SU-DHL-6 (cell line): ENCODE measurements at regions not wholly inside any gene's neighbourhood (a gene's known extent, or its start where the extent isn't known, plus 50 kb on each side); places are given as distances from the start of the nearest gene placed in this dataset.

Experiments used
- H2AFZ ChIP-seq: fragments of 200-600 bp; sonication (generic); 2 replicates; pipeline ENCODE4 v1.6.1; 2014; ENCODE audit warnings: low read depth, mild to moderate bottlenecking, moderate library complexity, mixed read lengths, antibody characterized with exemption, low read length; ENCODE audit not compliant: severe bottlenecking
- H3F3A ChIP-seq: fragments of 200-600 bp; shearing (Covaris generic); 2 replicates; pipeline ENCODE4 v1.6.0; 2016; ENCODE audit warnings: antibody characterized with exemption, mild to moderate bottlenecking; ENCODE audit not compliant: insufficient read depth
- H3K27ac ChIP-seq: fragments of 200-600 bp; sonication (generic); 2 replicates; pipeline ENCODE4 v1.5.1; 2016; ENCODE audit warnings: low read depth, mild to moderate bottlenecking, low read length, moderate library complexity, mixed read lengths
- H3K27me3 ChIP-seq: fragments of 200-600 bp; sonication (generic), shearing (Covaris generic); 2 replicates; pipeline ENCODE4 v1.6.0; 2014; ENCODE audit warnings: mild to moderate bottlenecking, low read length
- H3K36me3 ChIP-seq: fragments of 200-600 bp; sonication (generic); 2 replicates; pipeline ENCODE4 v1.6.1; 2014; ENCODE audit warnings: mild to moderate bottlenecking, low read length, mixed read lengths
- H3K4me2 ChIP-seq: fragments of 300-600, 200-600 bp; shearing (Covaris generic), sonication (generic); 2 replicates; pipeline ENCODE4 v1.6.0; 2014; ENCODE audit warnings: low read length, low read depth, mild to moderate bottlenecking; ENCODE audit not compliant: poor library complexity, severe bottlenecking
- H3K4me3 ChIP-seq: fragments of 200-600 bp; sonication (generic); 2 replicates; pipeline ENCODE4 v1.5.1; 2014; ENCODE audit warnings: antibody characterized with exemption, low read length, mild to moderate bottlenecking, mixed read lengths; ENCODE audit not compliant: insufficient read depth, poor library complexity, severe bottlenecking
- H3K79me2 ChIP-seq: fragments of 200-600 bp; sonication (generic); 2 replicates; pipeline ENCODE4 v1.6.1; 2014; ENCODE audit warnings: mild to moderate bottlenecking, low read length, moderate library complexity; ENCODE audit not compliant: insufficient read depth
- H3K9ac ChIP-seq: fragments of 200-600 bp; sonication (generic); 2 replicates; pipeline ENCODE4 v1.7.0; 2014; ENCODE audit warnings: mild to moderate bottlenecking, low read length
- H3K9me2 ChIP-seq: fragments of 200-600 bp; sonication (generic); replicated peaks from 2 replicates; pipeline ENCODE4 v1.6.1; 2014; ENCODE audit warnings: low read length; ENCODE audit not compliant: insufficient read depth
- H3K9me3 ChIP-seq: fragments of 200-600 bp; sonication (generic); 2 replicates; pipeline ENCODE4 v1.6.1; 2014; ENCODE audit warnings: low read length, mixed read lengths; ENCODE audit not compliant: insufficient read depth
- H4K20me1 ChIP-seq: fragments of 200-600 bp; sonication (generic); 2 replicates; pipeline ENCODE4 v1.6.1; 2014; ENCODE audit warnings: low read depth, mild to moderate bottlenecking, antibody characterized with exemption, low read length, moderate library complexity, mixed read lengths
- EZH2phosphoT487 ChIP-seq: fragments of 200-600 bp; sonication (generic), shearing (Covaris generic); conservative IDR thresholded peaks from 2 replicates; pipeline ENCODE4 v1.6.1; 2018; ENCODE audit warnings: mild to moderate bottlenecking, antibody characterized with exemption, low read length, moderate library complexity, mixed read lengths
- TF ChIP-seq, protein P1 (sequence below): fragments of 200-600 bp; sonication (generic); IDR thresholded peaks from one replicate; pipeline ENCODE4 v1.5.1; 2017; ENCODE audit warnings: antibody characterized with exemption, mild to moderate bottlenecking, low read length, moderate library complexity; ENCODE audit not compliant: insufficient read depth, poor library complexity, severe bottlenecking

DNA sequence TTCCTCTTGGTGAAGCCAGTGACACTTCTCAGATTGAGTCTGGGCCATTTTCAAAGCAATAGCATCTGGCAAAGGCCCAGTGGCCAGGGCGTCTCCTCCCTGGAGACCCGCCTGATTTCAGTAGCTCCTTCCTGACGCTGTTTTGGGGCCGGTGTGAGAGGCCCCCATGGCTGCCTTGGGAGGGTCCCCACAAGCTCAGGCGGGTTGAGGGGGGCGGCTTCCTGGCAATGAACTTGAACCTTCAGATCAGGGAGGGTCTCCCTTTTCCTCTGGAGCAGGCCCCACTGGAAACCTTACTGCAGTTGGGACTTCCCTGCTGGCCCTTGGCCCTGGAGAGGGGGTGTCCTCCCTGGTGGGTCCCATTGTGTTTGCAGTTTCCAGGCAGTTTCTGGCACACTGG is 121.2 kb downstream of the CRYAA start:
- Histone ChIP-seq H3K27me3 (no peaks in the 10 kb centered on the region), H3K4me3 (no peak overlapping the region), H3K9ac (no peak overlapping the region), H3F3A (no peaks in the 10 kb centered on the region), H3K36me3 (no peaks in the 10 kb centered on the region), H4K20me1 (no peaks in the 10 kb centered on the region), H3K9me2 (no peaks in the 10 kb centered on the region), H3K9me3 (no peaks in the 10 kb centered on the region), H3K79me2 (no peaks in the 10 kb centered on the region), H3K27ac (no peak overlapping the region), H3K4me2 (no peak overlapping the region), H2AFZ (no peak overlapping the region)
- TF ChIP-seq, protein P1, sequence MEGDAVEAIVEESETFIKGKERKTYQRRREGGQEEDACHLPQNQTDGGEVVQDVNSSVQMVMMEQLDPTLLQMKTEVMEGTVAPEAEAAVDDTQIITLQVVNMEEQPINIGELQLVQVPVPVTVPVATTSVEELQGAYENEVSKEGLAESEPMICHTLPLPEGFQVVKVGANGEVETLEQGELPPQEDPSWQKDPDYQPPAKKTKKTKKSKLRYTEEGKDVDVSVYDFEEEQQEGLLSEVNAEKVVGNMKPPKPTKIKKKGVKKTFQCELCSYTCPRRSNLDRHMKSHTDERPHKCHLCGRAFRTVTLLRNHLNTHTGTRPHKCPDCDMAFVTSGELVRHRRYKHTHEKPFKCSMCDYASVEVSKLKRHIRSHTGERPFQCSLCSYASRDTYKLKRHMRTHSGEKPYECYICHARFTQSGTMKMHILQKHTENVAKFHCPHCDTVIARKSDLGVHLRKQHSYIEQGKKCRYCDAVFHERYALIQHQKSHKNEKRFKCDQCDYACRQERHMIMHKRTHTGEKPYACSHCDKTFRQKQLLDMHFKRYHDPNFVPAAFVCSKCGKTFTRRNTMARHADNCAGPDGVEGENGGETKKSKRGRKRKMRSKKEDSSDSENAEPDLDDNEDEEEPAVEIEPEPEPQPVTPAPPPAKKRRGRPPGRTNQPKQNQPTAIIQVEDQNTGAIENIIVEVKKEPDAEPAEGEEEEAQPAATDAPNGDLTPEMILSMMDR = no peak
- no peak for TF ChIP-seq EZH2phosphoT487

GRCh38 chr21:43289442-43289841 is 120.6 kb downstream of the CRYAA start:
- Histone ChIP-seq H3F3A (no peaks in the 10 kb centered on the region), H3K9ac (no peak overlapping the region), H4K20me1 (no peaks in the 10 kb centered on the region), H2AFZ (no peak overlapping the region), H3K9me3 (no peaks in the 10 kb centered on the region), H3K4me3 (no peak overlapping the region), H3K27me3 (no peaks in the 10 kb centered on the region), H3K36me3 (no peaks in the 10 kb centered on the region), H3K9me2 (no peaks in the 10 kb centered on the region), H3K4me2 (no peak overlapping the region), H3K27ac (no peak overlapping the region), H3K79me2 (no peaks in the 10 kb centered on the region)
- TF ChIP-seq EZH2phosphoT487 = no peak
- TF ChIP-seq, protein P1 = no peak

DNA sequence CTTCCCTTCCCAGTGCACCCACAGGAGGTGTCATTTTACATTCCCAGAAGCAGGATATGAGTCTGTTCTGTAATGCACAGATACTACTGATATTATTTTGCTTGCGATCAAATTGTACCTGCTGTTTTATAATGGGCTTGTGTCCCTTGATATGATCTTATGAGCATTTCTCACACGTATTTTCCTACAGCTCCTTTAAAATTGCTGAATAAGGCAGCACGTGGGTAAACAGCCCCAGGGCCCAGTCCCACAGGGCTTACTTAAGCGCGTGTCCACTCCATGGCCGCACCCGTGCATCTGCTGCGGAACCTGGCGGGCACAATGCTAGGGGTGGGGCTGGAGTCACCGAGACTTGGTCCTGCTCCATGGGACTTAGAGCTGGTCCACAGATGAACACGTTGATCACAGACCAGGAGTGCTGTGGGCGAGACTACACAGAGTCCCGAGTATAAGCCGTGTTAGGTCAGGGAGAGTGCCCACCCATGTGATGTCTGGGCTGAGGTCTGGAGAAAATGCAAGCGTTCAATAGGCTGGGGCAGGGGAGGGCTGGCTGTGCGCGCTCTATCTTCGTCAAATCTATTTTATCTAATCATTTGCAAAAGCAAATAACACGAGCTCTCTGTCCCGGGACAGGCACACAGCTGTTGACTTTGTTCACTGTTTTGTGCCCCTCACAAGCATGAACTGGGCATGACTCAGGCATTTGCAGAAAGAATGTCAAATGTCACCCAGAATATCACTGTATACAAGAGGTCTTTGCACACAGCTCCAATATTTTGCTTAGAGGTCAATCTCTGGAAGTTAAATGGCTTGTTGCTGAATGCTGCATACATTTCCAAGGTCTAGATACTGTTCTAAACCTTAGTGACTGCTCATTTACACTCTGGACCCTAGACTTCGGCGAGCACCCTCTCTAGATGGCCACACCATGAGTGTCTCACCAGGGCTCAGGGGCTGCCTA is 119.3 kb downstream of the CRYAA start:
- no peak for TF ChIP-seq EZH2phosphoT487
- TF ChIP-seq, protein P1 = no peak
- no peak overlapping the region for H3K4me2 ChIP-seq
- H3K27ac ChIP-seq = no peak overlapping the region
- no peak overlapping the region for H3K9ac ChIP-seq
- no peak overlapping the region for H2AFZ ChIP-seq
- H3K36me3 ChIP-seq = no peaks in the 10 kb centered on the region
- no peak overlapping the region for H3K4me3 ChIP-seq
- no peaks in the 10 kb centered on the region for H3K9me3 ChIP-seq
- H4K20me1 ChIP-seq = no peaks in the 10 kb centered on the region
- no peaks in the 10 kb centered on the region for H3F3A ChIP-seq
- no peaks in the 10 kb centered on the region for H3K9me2 ChIP-seq
- H3K27me3 ChIP-seq = no peaks in the 10 kb centered on the region
- no peaks in the 10 kb centered on the region for H3K79me2 ChIP-seq
